SK-N-SH (cell line): ENCODE measurements at regions not wholly inside any gene's neighbourhood (a gene's known extent, or its start where the extent isn't known, plus 50 kb on each side); places are given as distances from the start of the nearest gene placed in this dataset.

Experiments
- CTCF ChIA-PET: fragments of 300-600, 350-600 bp; formaldehyde crosslinking; extraction: SDS; loops from one replicate; lab custom pipeline; 2021; lab: Yijun Ruan, JAX
- POLR2A ChIA-PET: fragments of 350-600 bp; sonication (Branson Sonifier 250); formaldehyde crosslinking; extraction: SDS; loops from one replicate; lab custom pipeline; 2020; ENCODE audit warnings: antibody characterized with exemption, inconsistent platforms; lab: Yijun Ruan, JAX
- DNase-seq: peaks from one replicate; pipeline ENCODE4 v3.0.0; 2012
- H2AFZ ChIP-seq: fragments of 200-600 bp; sonication (generic); 2 replicates; pipeline ENCODE4 v1.8.1; 2016; ENCODE audit warnings: antibody characterized with exemption, mild to moderate bottlenecking, low read depth
- H3F3A ChIP-seq: fragments of 200-600 bp; sonication (generic); replicated peaks from 2 replicates; pipeline ENCODE3; 2016; ENCODE audit warnings: antibody characterized with exemption, mild to moderate bottlenecking; ENCODE audit not compliant: insufficient read depth
- H3K27ac ChIP-seq, 2 experiments: fragments of 200-500 bp in 1 of 2; fragments of 200-600 bp in 1 of 2; sonication (Bioruptor generic) in 1 of 2; sonication (generic), shearing (Covaris generic) in 1 of 2; 2 replicates each; pipeline versions ENCODE4 v1.5.1 to v1.6.1; 2014 to 2016; ENCODE audit warnings: low read depth in 2 of 2, inconsistent platforms in 1 of 2, low read length in 1 of 2, mild to moderate bottlenecking in 1 of 2, mixed read lengths in 1 of 2
- H3K27me3 ChIP-seq: fragments of 200-600 bp; sonication (generic), shearing (Covaris generic); 2 replicates; pipeline ENCODE4 v1.6.1; 2016; ENCODE audit warnings: mixed run types; ENCODE audit not compliant: insufficient read depth
- H3K36me3 ChIP-seq, 2 experiments: fragments of 200-500 bp in 1 of 2; fragments of 200-600 bp in 1 of 2; sonication (Bioruptor generic) in 1 of 2; sonication (generic) in 1 of 2; replicated peaks in 1 of 2; 2 replicates each; pipeline versions ENCODE3 to v1.5.1; 2014 to 2016; ENCODE audit warnings: low read length in 1 of 2, mild to moderate bottlenecking in 1 of 2; ENCODE audit not compliant: insufficient read depth in 2 of 2, control insufficient read depth in 1 of 2
- H3K4me1 ChIP-seq, 2 experiments: fragments of 200-500 bp in 1 of 2; fragments of 200-600 bp in 1 of 2; sonication (Bioruptor generic) in 1 of 2; sonication (generic), shearing (Covaris generic) in 1 of 2; 2 replicates each; pipeline versions ENCODE4 v1.5.1 to v1.6.1; 2014 to 2016; ENCODE audit warnings: low read depth in 1 of 2, low read length in 1 of 2, mixed run types in 1 of 2; ENCODE audit not compliant: insufficient read depth in 2 of 2, control insufficient read depth in 1 of 2
- H3K4me2 ChIP-seq: fragments of 200-600 bp; sonication (generic), shearing (Covaris generic); 2 replicates; pipeline ENCODE4 v1.6.1; 2017; ENCODE audit warnings: mixed run types
- H3K4me3 ChIP-seq, 2 experiments: fragments of 200-500 bp in 1 of 2; fragments of 200-600 bp in 1 of 2; sonication (Bioruptor generic) in 1 of 2; sonication (generic), shearing (Covaris generic) in 1 of 2; 2 replicates each; pipeline versions ENCODE4 v1.5.1 to v1.8.1; 2014 to 2016; ENCODE audit warnings: low read depth in 2 of 2, inconsistent platforms in 1 of 2, low read length in 1 of 2, mild to moderate bottlenecking in 1 of 2, mixed read lengths in 1 of 2, moderate library complexity in 1 of 2
- H3K79me2 ChIP-seq: fragments of 200-600 bp; sonication (generic); 2 replicates; pipeline ENCODE4 v1.8.1; 2017; ENCODE audit warnings: mild to moderate bottlenecking; ENCODE audit not compliant: insufficient read depth
- H3K9ac ChIP-seq: fragments of 200-600 bp; sonication (generic); 2 replicates; pipeline ENCODE4 v1.6.1; 2017; ENCODE audit warnings: mixed run types
- H3K9me2 ChIP-seq: fragments of 200-600 bp; sonication (generic); 2 replicates; pipeline ENCODE4 v1.6.1; 2017; ENCODE audit warnings: mixed run types
- H3K9me3 ChIP-seq: fragments of 200-600 bp; sonication (generic); 2 replicates; pipeline ENCODE4 v1.6.1; 2017; ENCODE audit warnings: mixed run types, mild to moderate bottlenecking, moderate library complexity
- H4K20me1 ChIP-seq: fragments of 200-600 bp; sonication (generic); 2 replicates; pipeline ENCODE4 v1.6.1; 2017; ENCODE audit warnings: mild to moderate bottlenecking, mixed run types; ENCODE audit not compliant: insufficient read depth
- CTCF ChIP-seq: fragments of 200-600 bp; sonication (generic); IDR thresholded peaks from 2 replicates; pipeline ENCODE4 v1.6.1; 2017; ENCODE audit warnings: antibody characterized with exemption, mild to moderate bottlenecking, moderate library complexity
- ELF1 ChIP-seq: IDR thresholded peaks from 2 replicates; pipeline ENCODE4 v1.4.0; 2012
- EP300 ChIP-seq, 2 experiments: IDR thresholded peaks; 2 replicates each; pipeline versions ENCODE4 v1.4.0 to v1.6.1; 2012; ENCODE audit warnings: borderline replicate concordance in 1 of 2, low read depth in 1 of 2, low read length in 1 of 2
- EZH2phosphoT487 ChIP-seq: fragments of 200-600 bp; sonication (generic); IDR thresholded peaks from 2 replicates; pipeline ENCODE4 v1.6.1; 2017; ENCODE audit warnings: low read depth, mixed run types, mild to moderate bottlenecking, antibody characterized with exemption, moderate library complexity, borderline replicate concordance
- FOSL2 ChIP-seq: IDR thresholded peaks from 2 replicates; pipeline ENCODE4 v1.4.0; 2012; ENCODE audit warnings: low read depth, mild to moderate bottlenecking, moderate library complexity, borderline replicate concordance
- FOXJ3 ChIP-seq: sonication (generic); formaldehyde crosslinking; IDR thresholded peaks from 2 replicates; pipeline ENCODE4 v1.5.1; 2020; ENCODE audit warnings: mild to moderate bottlenecking, missing genetic modification reagents
- GABPA ChIP-seq: IDR thresholded peaks from 2 replicates; pipeline ENCODE4 v1.4.0; 2012; ENCODE audit warnings: low read depth, mild to moderate bottlenecking
- IRF3 ChIP-seq: fragments of 150-350 bp; IDR thresholded peaks from 2 replicates; pipeline ENCODE4 v1.6.1; 2016; ENCODE audit warnings: mild to moderate bottlenecking, low read depth, low read length
- MAX ChIP-seq: IDR thresholded peaks from 2 replicates; pipeline ENCODE4 v1.4.0; 2012; ENCODE audit warnings: low read depth
- MEF2A ChIP-seq: IDR thresholded peaks from 2 replicates; pipeline ENCODE4 v1.4.0; 2012; ENCODE audit warnings: low read depth, borderline replicate concordance
- NFIC ChIP-seq: IDR thresholded peaks from 2 replicates; pipeline ENCODE4 v1.4.0; 2012; ENCODE audit warnings: borderline replicate concordance
- RAD21 ChIP-seq: IDR thresholded peaks from 2 replicates; pipeline ENCODE4 v1.6.1; 2012; ENCODE audit warnings: mild to moderate bottlenecking, low read length
- RCOR1 ChIP-seq: fragments of 150-350 bp; IDR thresholded peaks from 2 replicates; pipeline ENCODE4 v1.6.1; 2017; ENCODE audit warnings: antibody characterized with exemption, low read length
- RFX5 ChIP-seq: IDR thresholded peaks from 2 replicates; pipeline ENCODE4 v1.6.1; 2012; ENCODE audit warnings: mild to moderate bottlenecking, improper control_type of control experiment, low read length
- SIN3A ChIP-seq: IDR thresholded peaks from 2 replicates; pipeline ENCODE4 v1.6.1; 2012; ENCODE audit warnings: low read depth, mild to moderate bottlenecking, low read length, moderate library complexity, borderline replicate concordance
- ZBTB33 ChIP-seq: IDR thresholded peaks from 2 replicates; pipeline ENCODE4 v1.4.0; 2012; ENCODE audit warnings: low read depth, borderline replicate concordance
- WGBS: methylation state at CpG from one replicate; pipeline ENCODE4 v1.1.6; 2017; ENCODE audit warnings: low lambda C conversion rate; 5-methylcytosine and 5-hydroxymethylcytosine counted together

- Histone ChIP-seq H3K27ac (no peak overlapping the region), H3K9me3 (0 out of 2 replicates have a peak, but pooled peaks cover 6% of the 10 kb centered on the region), H3K9ac (no peak overlapping the region), H3K4me1 (no peaks in the 10 kb centered on the region), H4K20me1 (no peaks in the 10 kb centered on the region), H2AFZ (no peak overlapping the region), H3K9me2 (no peaks in the 10 kb centered on the region), H3F3A (no peaks in the 10 kb centered on the region), H3K79me2 (no peaks in the 10 kb centered on the region), H3K27me3 (peaks cover 78% of the 10 kb centered on the region), H3K4me2 (no peak overlapping the region), H3K36me3 (no peaks in the 10 kb centered on the region), H3K4me3 (no peak overlapping the region)
- CTCF ChIA-PET = no interaction called here
- 9% methylated on average over 7 of the region's 7 CpGs for WGBS
- POLR2A ChIA-PET = no interaction called here
- no peak for DNase-seq
- TF ChIP-seq RFX5 (no peak), FOXJ3 (no peak), EP300 (IDR thresholded peaks at IDR 0.05; ENCODE audit: borderline replicate concordance in 1 of 2, low read depth in 1 of 2, low read length in 1 of 2) (no peak), FOSL2 (no peak), ZBTB33 (no peak), NFIC (no peak), CTCF (no peak), EZH2phosphoT487 (no peak), SIN3A (no peak), MEF2A (no peak), ELF1 (no peak), RAD21 (no peak)
Measured at GRCh38 chr7:156031679-156032478, 219.6 kb upstream of the SHH start.

- Histone ChIP-seq H3K4me2 (no peak overlapping the region), H3K36me3 (no peaks in the 10 kb centered on the region), H3K9me2 (no peaks in the 10 kb centered on the region), H3K79me2 (no peaks in the 10 kb centered on the region), H2AFZ (no peak overlapping the region), H3K4me1 (no peaks in the 10 kb centered on the region), H3K9me3 (0 out of 2 replicates have a peak, but pooled peaks cover 6% of the 10 kb centered on the region), H3K4me3 (no peak overlapping the region), H3K9ac (no peak overlapping the region), H3F3A (no peaks in the 10 kb centered on the region), H3K27ac (no peak overlapping the region), H4K20me1 (no peaks in the 10 kb centered on the region), H3K27me3 (peaks cover 80% of the 10 kb centered on the region)
- 10% methylated on average over 10 of the region's 12 CpGs for WGBS
- CTCF ChIA-PET = no interaction called here
- no peak for TF ChIP-seq CTCF
- TF ChIP-seq RCOR1 = no peak
- no peak for TF ChIP-seq EZH2phosphoT487
- no peak for TF ChIP-seq GABPA
- no peak for TF ChIP-seq IRF3
- no peak for TF ChIP-seq MAX
- TF ChIP-seq MEF2A = no peak
- no peak for TF ChIP-seq RFX5
- POLR2A ChIA-PET = no interaction called here
- DNase-seq = no peak
Measured at GRCh38 chr7:156029460-156030007, 217.3 kb upstream of the SHH start.
